ENCODE measurements at regions not wholly inside any gene's neighbourhood (a gene's known extent, or its start where the extent isn't known, plus 50 kb on each side); places are given as distances from the start of the nearest gene placed in this dataset.

GRCh38 chr20:48010623-48011022 lies 225.3 kb upstream of the SULF2 start:
- H3K27ac ChIP-seq (ENCODE audit: low read depth in 2 of 2, low read length in 2 of 2): no peak overlapping the region
- H3K9ac ChIP-seq (ENCODE audit: low read length in 3 of 3): no peak overlapping the region
- DNase-seq (no peak), FAIRE-seq (no peak)
- intact Hi-C loops (cut with DNase I): no loop called here
- no peak for TF ChIP-seq CTCF (IDR thresholded peaks at IDR 0.05; ENCODE audit: borderline replicate concordance, extremely low read depth, insufficient read depth)
- H3K4me1 ChIP-seq (ENCODE audit: control insufficient read depth in 2 of 3, insufficient read depth in 2 of 3, low read depth in 1 of 3, low read length in 3 of 3): no peaks in the 10 kb centered on the region
- H3K4me3 ChIP-seq (ENCODE audit: low read length in 3 of 3): peak overlapping the region in 1 of 3 donors; percentile 3
- H3K9me3 ChIP-seq (ENCODE audit: control insufficient read depth in 2 of 3, insufficient read depth in 1 of 3, low read length in 3 of 3): peaks cover 0 to 4% (median 0%) of the 10 kb centered on the region in 3 donors
- no peaks in the 10 kb centered on the region for H3K27me3 ChIP-seq (ENCODE audit: control insufficient read depth, insufficient read depth, low read length)
- peaks cover 0 to 2% (median 0%) of the 10 kb centered on the region in 3 donors for H3K36me3 ChIP-seq (ENCODE audit: control insufficient read depth in 2 of 3, insufficient read depth in 3 of 3, low read length in 3 of 3)

- no peak for DNase-seq
These were observed 223.7 kb upstream of the SULF2 start for GRCh38 chr20:48008850-48009515.

GRCh38 chr20:48007351-48007750 lies 222.1 kb upstream of the SULF2 start:
- intact Hi-C loops (cut with DNase I): no loop called here
- H3K9me3 ChIP-seq (ENCODE audit: control insufficient read depth in 2 of 3, insufficient read depth in 1 of 3, low read length in 3 of 3): peaks cover 0 to 4% (median 0%) of the 10 kb centered on the region in 3 donors
- FAIRE-seq: no peak

More at GRCh38 chr20:48008850-48009515, 223.7 kb upstream of the SULF2 start:
- no peak overlapping the region for H3K9ac ChIP-seq (ENCODE audit: low read length in 3 of 3)
- TF ChIP-seq CTCF (IDR thresholded peaks at IDR 0.05; ENCODE audit: borderline replicate concordance, extremely low read depth, insufficient read depth): no peak
- no peaks in the 10 kb centered on the region for H3K4me1 ChIP-seq (ENCODE audit: control insufficient read depth in 2 of 3, insufficient read depth in 2 of 3, low read depth in 1 of 3, low read length in 3 of 3)
- H3K27me3 ChIP-seq (ENCODE audit: control insufficient read depth, insufficient read depth, low read length): no peaks in the 10 kb centered on the region
- no peak overlapping the region for H3K27ac ChIP-seq (ENCODE audit: low read depth in 2 of 2, low read length in 2 of 2)
- H3K36me3 ChIP-seq (ENCODE audit: control insufficient read depth in 2 of 3, insufficient read depth in 3 of 3, low read length in 3 of 3): peaks cover 0 to 2% (median 0%) of the 10 kb centered on the region in 3 donors
- no peak overlapping the region for H3K4me3 ChIP-seq (ENCODE audit: low read length in 3 of 3)
- intact Hi-C loops (cut with DNase I): no loop called here
- no peak for FAIRE-seq
- H3K9me3 ChIP-seq (ENCODE audit: control insufficient read depth in 2 of 3, insufficient read depth in 1 of 3, low read length in 3 of 3): peaks cover 0 to 4% (median 0%) of the 10 kb centered on the region in 3 donors

More at GRCh38 chr20:48007351-48007750, 222.1 kb upstream of the SULF2 start:
- no peak for TF ChIP-seq CTCF (IDR thresholded peaks at IDR 0.05; ENCODE audit: borderline replicate concordance, extremely low read depth, insufficient read depth)
- Histone ChIP-seq H3K27me3 (ENCODE audit: control insufficient read depth, insufficient read depth, low read length) (no peaks in the 10 kb centered on the region), H3K4me1 (ENCODE audit: control insufficient read depth in 2 of 3, insufficient read depth in 2 of 3, low read depth in 1 of 3, low read length in 3 of 3) (no peaks in the 10 kb centered on the region), H3K27ac (ENCODE audit: low read depth in 2 of 2, low read length in 2 of 2) (no peak overlapping the region), H3K4me3 (ENCODE audit: low read length in 3 of 3) (no peak overlapping the region), H3K36me3 (ENCODE audit: control insufficient read depth in 2 of 3, insufficient read depth in 3 of 3, low read length in 3 of 3) (peaks cover 0 to 2% (median 0%) of the 10 kb centered on the region in 3 donors), H3K9ac (ENCODE audit: low read length in 3 of 3) (no peak overlapping the region)
- no peak for DNase-seq
